Stimulated activated CD8-positive, alpha-beta memory T cell treated with anti-CD3 and anti-CD28 coated beads, Interleukin-4, amount 100 ng/mL, for 48 hours (primary cell): ENCODE measurements at regions not wholly inside any gene's neighbourhood (a gene's known extent, or its start where the extent isn't known, plus 50 kb on each side); places are given as distances from the start of the nearest gene placed in this dataset.
"Not testable (repeated sequence)": the region's sequence is repeated elsewhere in the genome, so short reads cannot be mapped to it uniquely, and the experiment has no call there.

Experiments used
- DNase-seq: peaks from one replicate; pipeline ENCODE4 v3.0.0-alpha.2; 2020

- no peak for DNase-seq
These were observed 83.0 kb upstream of the WAC start for GRCh38 chr10:28449926-28450325.

- DNase-seq, result no peak
These were observed 79.0 kb upstream of the WAC start for GRCh38 chr10:28453926-28454325.

GRCh38 chr10:28457110-28457509 is 75.8 kb upstream of the WAC start:
- DNase-seq, result no peak

- DNase-seq, result not testable (repeated sequence)
These were observed 75.0 kb upstream of the WAC start for GRCh38 chr10:28457873-28458272.

- DNase-seq, result no peak
These were observed 73.3 kb upstream of the WAC start for GRCh38 chr10:28459453-28460144.

GRCh38 chr10:28463141-28463540 is 69.8 kb upstream of the WAC start:
- no peak for DNase-seq

- DNase-seq, result no peak
These were observed 69.1 kb upstream of the WAC start for GRCh38 chr10:28463676-28464395.

- no peak for DNase-seq
These were observed 65.3 kb upstream of the WAC start for GRCh38 chr10:28467615-28468014.

GRCh38 chr10:28468707-28469483 is 64.0 kb upstream of the WAC start:
- no peak for DNase-seq

GRCh38 chr10:28470873-28471651 is 61.9 kb upstream of the WAC start:
- DNase-seq, result no peak

- no peak for DNase-seq
These were observed 61.3 kb upstream of the WAC start for GRCh38 chr10:28471652-28472050.

- no peak for DNase-seq
These were observed 54.3 kb upstream of the WAC start for GRCh38 chr10:28478646-28479045.

GRCh38 chr10:28479425-28479865 is 53.5 kb upstream of the WAC start:
- no peak for DNase-seq

- DNase-seq, result no peak
These were observed 52.8 kb upstream of the WAC start for GRCh38 chr10:28479927-28480627.

GRCh38 chr10:28480628-28480965 is 52.3 kb upstream of the WAC start:
- no peak for DNase-seq

GRCh38 chr10:28481346-28481745 is 51.6 kb upstream of the WAC start:
- DNase-seq, result not testable (repeated sequence)

GRCh38 chr10:28481968-28482367 is 51.0 kb upstream of the WAC start:
- no peak for DNase-seq
